ENCODE measurements at regions not wholly inside any gene's neighbourhood (a gene's known extent, or its start where the extent isn't known, plus 50 kb on each side); places are given as distances from the start of the nearest gene placed in this dataset.
"Not testable (repeated sequence)": the region's sequence is repeated elsewhere in the genome, so short reads cannot be mapped to it uniquely, and the experiment has no call there.

DNA sequence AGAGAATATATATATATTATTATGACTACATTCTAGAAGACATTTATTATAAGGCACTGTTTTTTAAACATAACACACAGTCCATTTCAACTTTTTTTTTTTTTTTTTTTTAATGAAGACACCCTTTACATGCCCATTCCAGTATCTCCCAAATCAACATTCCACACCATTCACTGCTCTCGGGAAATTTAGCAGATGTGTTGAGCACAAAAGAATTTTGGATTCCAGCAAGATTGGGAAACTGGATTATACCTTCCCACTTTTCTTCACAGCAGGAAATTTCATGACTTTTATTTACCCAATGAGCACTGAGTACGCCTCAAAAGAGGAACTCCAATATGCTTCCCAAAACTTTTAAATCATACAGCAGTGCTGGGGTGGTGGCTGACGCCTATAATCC is 333.6 kb upstream of the DAB2 start:
- DNase-seq, result no peak

DNA sequence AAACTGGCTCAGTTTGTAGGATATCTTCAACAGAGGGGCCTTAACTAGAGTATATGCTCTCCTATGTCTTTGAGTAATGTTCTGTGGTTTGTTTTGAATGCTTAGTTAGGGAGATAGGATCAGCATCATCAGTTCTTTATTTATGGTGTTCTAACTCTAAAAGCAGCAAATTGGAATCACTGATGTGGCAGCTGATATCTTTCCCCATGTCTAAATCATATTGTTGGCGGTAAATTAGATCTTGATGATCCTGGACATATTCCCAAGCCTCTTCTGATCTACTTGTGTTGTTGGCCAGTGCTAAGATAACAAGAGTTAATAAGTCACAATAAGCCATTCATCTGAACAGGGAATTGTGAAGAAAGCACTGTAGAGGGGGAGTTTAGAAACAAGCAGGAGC is 332.4 kb upstream of the DAB2 start:
- peak in 2 of 3 donors; percentile 34 to 59 for DNase-seq

DNA sequence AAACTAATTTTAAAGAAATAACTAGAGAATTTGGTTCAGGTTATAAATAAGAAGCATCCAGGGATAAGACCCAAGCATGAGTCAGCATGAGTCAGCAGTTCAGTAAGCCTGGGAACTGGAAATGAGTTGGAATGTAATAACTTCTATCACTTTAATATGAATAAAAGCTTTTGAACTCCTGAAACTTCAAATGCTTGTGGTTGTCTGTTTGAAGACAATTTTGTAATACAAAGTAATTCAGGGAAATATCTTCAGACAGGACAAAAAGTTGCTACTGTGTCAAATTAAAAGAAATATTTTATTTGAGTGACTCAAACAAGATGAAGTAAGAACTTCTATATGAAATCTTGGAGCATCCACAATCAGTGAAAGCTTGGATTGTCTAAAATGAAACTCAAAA is 331.2 kb upstream of the DAB2 start:
- DNase-seq, result peak in 2 of 3 donors; percentile 45 to 92

DNA sequence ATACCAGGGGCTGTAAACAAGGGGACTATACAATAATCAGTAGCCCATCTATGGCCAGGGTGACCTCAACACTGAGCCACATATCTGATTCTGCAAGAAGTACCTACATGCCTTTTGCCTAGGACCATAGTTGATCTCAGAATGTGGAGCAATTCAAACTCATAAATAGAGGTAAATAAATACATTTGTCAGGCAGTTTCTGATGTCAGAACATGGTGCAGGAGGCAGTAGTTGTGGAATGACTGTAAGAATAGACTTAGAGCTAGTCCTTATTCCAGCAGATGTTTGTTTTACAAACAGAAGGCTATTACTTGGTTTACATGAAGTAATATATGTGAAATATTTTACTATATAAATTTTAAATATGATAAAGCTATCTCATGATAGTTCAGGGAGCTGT is 330.7 kb upstream of the DAB2 start:
- no peak for DNase-seq

DNA sequence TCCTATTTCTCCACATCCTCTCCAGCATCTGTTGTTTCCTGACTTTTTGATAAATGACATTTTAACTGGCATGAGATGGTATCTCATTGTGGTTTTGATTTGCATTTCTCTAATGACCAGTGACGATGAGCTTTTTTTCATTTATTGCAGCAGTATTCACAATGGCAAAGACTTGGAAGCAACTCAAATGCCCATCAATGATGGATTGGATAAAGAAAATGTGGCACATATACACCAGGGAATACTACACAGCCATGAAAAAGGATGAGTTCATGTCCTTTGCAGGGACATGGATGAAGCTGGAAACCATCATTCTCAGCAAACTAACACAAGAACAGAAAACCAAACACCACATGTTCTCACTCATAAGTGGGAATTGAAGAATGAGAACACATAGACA is 329.0 kb upstream of the DAB2 start:
- DNase-seq, result not testable (repeated sequence)

DNA sequence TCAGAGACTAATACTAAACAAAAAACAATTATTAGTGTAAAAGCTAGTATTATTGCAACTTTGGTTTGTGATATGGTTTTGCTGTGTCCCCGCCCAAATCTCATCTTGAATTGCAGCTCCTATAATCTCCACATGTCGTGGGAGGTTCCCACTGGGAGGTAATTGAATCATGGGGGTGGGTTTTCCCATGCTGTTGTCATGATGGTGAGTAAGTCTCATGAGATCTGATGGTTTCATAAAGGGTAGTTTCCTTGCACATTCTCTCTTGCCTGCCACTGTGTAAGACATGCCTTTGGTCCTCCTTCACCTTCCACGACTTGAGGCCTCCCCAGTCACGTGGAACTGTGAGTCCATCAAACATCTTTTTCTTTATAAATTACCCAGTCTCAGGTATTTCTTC is 325.9 kb upstream of the DAB2 start:
- DNase-seq, result no peak

DNA sequence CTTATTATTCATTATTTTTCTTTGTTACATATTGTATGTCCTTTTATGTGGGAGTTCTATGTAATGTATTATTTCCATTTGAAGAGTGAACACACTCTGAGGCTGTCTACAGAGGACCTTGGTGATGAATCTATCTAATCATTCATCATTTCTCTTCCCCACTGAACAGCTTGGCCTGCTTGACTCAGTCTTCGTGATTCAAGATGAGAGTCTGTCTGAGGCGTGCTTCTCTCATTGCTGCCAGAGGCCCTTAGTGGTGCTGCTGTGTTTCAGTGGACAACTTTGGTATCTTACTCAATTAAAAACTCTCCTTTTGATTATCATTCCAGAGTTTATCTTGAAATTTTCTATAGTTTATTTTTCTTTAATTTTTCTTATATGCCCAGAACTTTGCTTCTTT is 318.1 kb upstream of the DAB2 start:
- no peak for DNase-seq

DNA sequence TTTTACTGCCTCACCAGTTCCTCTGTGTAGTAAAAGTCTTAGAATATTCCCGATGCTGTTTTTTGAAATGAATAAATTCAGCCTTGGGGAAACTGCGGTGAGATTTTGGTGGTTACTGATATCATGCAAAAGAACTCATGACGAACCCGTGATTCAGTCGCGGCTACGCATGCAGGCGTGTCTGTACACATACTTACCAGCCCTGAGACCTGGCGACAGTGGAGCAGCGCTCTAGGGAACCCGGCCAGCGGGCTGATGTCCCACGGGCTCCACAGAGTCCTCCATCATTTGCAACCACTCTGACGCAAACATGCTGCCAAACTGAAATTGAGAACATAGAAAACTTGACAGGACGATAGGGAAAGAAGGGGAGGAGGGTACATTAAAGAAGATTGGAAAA is 315.6 kb upstream of the DAB2 start:
- DNase-seq, result no peak

DNA sequence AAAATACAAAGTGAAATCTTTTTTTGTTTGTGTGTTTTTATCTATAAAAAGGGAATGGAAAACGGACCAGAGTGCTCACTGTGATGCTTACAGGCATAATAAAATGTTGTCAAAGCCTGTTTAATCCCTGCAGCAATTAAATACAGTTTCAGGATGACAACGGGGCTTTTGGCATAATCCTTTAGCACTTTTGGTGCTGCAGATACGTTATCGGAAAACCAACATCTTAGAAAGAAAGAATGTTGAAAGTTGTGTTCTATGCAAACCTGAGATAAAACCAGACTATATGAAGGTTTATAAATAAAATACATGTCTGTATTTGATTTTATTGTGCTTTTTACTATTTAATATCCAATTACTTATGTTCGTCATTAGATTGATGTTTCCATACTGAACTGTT is 307.4 kb upstream of the DAB2 start:
- no peak for DNase-seq

DNA sequence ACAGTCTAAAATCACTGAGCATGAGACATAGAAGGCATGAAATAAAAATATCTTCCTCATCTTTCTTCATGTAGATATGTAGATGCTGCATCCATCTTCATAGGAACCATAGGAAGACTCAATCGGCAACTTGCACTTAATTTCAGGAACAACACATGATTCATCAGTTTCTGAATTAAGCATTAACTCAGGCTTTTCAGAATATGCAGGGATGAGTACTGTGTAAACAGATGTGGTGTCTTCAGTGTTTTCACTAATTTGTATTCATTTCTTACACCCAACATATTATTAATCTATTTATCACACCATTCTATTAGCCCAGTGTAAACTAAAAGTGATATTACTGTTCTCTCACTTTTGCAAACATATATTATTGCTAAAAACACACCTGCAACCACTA is 305.9 kb upstream of the DAB2 start:
- no peak for DNase-seq

DNA sequence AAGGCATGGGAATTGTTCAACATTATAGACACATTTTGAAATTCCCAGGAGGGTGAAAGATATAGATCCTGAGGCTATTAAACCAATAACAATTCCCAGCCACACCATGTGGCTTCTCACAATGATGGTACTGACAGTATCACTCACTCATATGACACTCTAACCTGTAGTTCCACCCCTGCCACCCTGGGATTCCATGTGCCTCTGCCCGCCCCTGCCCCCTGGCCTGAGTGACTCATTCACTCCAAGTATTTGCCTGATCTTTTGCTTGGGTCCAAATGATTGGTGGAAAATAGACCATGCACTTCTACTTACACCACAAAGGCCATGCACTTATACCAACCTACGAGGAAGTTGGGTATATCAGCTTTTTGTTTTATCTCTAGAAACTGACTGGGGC is 305.2 kb upstream of the DAB2 start:
- no peak for DNase-seq

DNA sequence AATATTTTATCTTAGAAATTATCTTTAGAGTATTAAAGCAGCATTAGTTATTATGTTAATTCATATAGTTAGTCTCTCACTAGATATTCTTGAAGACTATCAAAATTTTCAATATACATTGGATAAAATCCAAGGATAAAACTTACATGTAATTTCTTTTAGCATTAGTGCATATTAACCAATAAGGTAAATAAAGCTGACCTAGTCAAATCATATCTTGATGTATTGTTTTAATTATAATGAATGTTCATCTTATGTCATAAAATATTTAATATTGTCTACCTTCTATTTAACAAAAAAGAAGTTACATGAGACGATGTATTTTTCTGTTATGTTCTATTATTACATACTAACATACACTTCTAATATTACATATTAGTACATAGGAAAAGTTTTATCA is 301.7 kb upstream of the DAB2 start:
- DNase-seq, result no peak

DNA sequence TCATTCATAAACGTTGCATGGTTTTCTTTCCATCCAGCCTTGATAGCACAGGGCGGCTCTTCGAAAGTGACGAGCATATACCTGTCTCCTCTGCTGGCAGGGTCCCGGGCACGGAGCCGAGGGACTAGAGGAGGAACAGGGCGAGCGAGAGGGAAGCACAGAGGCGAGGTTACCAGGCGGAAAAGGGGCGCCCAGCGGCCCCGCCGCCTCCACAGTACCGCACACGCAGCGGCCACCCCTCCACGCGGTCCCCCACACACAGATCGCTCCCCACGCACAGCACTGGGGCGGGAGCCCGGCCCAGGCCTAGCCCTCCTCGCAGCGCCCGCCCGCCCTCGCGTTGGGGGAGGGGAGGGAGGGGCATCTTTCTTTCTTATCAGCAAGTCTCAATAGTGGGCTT is 296.6 kb upstream of the DAB2 start:
- DNase-seq, result no peak

DNA sequence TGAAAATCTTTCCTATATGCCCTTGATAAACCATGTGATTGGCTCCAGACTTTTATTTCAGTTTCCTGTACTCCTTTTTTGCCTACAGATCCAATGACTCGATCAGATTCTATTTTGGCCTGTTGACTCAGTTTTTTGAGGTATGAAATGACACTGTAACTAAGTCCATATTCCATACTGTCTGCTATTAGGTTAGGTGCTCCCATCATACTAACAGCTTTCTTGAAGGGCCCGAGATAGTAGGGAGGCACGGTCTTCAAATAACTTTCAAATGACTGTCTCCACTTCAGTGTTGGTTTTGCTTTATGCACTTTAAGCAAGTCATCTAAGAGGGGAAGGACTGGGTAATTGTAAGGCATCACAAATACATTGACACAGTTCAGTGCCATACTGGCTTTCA is 295.4 kb upstream of the DAB2 start:
- DNase-seq, result peak in 1 of 3 donors; percentile 10

DNA sequence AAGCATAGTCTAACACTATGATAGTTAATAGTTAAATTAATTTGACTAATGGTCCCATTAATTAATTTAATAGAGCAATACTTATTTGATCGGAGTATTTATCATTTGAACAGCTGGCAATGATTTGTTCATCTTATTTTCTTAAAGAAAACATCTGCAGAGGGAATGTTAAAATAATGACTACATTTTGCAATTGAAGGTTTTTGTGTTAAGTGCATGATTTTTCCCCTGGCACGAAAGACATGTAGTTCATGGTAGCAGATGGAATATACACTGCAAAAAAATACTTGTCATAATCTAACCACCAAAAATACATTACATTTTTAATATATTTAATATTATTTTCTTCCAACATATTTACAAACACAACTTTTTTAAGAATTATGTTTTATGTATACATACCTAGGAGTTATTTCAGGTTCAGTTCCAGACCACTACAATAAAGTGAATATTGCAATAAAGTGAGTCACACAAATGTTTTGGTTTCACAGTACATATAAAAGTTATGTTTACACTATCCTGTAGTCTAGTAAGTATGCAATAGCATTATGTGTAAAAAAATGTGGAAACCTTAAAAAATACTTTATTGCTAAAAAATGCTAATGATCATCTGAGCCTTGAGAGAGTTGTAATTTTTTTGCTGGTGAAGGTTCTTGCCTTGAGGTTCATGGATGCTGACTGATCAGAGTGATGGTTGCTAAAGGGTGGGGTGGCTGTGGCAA is 292.6 kb upstream of the DAB2 start:
- peak in 2 of 3 donors; percentile 26 to 36 for DNase-seq

DNA sequence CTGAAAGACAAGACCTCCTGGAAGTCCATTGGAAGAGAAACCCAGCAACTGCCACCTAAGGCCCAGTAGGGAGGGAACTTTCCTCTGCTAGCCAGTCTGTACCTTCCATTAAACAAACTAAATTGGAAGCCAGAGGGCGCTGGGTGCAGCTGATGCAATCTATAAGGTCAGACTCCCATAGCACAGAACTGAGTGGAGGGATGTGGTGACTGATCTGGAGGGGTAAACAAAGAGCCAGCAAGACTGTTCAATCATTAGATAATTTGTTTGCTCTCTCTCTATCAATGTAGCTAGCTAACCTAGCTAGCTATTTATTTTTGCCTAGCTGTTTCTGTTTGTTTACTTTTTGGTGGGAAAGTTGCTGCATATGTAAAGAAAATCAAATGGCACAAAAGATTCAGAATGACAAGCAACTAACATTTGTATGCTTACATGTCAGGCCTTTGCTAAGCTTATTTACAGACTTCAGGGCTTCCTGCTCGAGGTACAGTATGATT is 291.8 kb upstream of the DAB2 start:
- peak; percentile 32 to 63 (median 38) for DNase-seq

DNA sequence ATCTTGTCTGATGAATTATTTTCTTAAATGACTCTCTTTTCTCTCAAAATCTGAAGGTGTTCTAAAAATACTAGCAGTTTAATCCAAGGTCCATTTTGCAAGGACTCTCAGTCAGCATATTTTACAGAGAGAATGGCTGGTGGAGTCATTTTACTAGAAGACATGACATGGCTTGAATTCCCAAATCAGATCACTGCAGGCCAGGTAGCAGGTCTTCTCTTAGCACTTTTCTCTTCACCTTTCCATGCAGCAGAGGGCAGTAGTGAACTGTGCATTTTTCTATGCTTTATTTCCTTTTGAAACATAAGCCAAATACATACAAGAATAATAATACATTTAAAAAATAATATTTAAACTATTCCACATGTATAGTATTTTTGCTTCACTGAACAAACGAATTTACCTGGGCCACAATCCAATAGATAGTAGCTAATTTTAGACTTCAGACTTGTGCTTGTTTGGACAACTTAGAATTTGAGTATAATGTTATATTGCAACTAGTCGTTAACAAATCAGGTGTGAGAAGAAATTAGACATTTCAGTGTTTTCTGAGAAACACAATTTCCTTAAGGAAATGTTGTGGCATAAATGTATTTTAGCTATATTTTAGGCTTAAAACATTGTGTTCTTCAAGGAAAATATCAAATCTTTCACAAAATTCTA is 289.4 kb upstream of the DAB2 start:
- peak; percentile 78 to 91 (median 86) for DNase-seq

DNA sequence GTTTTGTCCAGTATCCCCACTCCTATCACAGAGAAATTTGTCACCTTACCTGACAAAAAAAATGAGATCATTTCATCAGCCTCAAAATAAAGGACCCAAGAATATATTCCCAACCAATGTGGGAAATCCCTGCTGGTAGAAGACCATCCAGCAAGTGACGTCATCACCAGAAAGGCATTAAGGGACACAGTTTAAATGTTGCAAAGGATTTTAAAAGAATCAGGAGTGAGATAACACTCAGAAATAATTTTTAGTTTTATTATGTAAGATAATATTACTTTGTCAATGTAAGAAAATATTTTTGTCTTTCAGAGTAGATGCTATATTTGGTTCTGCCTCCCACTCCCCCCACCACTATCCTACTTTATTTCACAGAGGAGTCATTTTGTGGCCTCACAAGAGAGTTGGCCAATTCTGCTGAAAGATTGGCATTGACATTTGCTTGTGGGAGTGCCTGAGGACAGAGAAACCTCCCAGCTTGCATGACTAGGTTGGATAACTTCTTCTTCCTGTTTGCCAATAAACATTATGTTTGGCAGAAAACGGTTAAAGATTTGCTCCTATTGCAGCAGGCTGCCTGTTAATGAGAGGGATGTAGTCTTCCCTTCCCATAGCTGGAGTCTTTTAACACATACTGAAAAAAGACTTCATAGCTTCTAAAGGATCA is 288.6 kb upstream of the DAB2 start:
- DNase-seq, result peak; percentile 43 to 83 (median 61)

DNA sequence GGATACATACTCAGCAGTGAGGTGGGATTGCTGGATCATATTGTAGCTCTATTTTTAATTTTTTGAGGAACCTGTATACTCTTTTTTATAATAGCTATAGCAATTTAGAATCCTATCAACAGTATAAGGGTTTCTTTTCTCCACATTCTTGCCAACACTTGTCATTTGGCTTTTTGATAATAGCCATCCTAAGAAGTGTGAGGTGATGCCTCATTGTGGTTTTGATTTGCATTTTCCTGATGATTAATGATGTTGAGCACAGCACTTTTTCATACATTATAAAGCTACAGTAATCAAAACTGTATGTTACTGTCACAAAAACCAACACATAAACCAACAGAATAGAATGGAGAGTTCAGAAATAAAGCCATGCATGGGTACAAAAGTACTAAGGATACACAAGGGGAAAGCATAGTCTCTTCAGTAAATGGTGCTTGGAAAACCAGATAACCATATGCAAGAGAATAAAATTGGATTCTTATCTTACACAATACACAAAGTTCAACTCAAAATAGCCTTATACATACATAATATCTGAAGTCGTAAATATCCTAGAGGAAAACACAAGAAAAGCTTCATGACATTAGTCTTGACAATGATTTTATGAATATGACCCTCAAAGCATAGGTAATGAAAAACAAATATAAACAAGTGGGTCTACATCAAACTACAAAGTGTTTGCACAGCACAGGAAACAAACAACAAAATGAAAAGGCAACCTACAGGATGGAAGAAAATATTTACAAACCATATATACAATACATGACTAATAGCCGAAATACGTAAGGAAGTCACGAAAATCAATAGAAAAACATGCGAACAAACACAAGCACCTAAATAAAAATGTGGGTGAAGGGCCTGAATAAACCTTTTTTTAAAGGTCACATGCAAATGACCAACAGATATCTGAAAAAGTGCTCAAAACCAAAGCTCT is 287.8 kb upstream of the DAB2 start:
- no peak for DNase-seq

DNA sequence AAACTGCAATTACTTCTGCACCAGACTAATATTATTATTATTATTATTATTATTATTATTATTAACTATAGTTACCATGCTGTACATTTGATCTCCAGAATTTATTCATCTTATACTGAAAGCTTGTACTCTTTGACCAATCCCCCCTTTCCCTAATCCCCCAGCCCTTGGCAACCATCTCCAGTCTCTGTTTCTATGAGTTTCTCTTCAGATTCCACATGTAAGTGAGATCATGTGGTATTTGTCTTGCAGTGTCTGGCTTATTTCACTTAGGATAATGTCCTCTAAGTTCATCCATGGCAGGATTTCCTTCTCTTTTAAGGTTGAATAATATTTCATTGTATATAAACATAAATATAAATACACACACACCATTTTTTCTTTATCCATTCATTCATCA is 287.0 kb upstream of the DAB2 start:
- DNase-seq, result no peak

DNA sequence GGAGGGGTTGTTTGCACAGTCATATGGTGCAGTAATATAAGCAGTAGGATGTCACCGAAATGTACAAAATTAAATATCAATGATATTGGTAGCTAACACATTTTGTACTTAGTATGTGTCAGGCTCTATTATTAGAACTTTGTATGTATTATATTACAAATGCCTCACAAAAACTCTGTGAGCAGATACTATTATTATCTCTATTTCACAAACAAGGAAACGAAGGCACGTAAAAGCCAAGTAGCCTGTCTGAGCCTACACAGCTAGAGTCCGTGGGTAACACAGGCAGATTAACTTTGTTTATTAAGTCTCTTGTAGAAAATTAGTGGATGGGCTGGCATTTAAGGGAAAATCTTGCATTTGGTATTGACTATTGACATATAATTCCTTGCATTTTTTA is 284.3 kb upstream of the DAB2 start:
- DNase-seq, result no peak

DNA sequence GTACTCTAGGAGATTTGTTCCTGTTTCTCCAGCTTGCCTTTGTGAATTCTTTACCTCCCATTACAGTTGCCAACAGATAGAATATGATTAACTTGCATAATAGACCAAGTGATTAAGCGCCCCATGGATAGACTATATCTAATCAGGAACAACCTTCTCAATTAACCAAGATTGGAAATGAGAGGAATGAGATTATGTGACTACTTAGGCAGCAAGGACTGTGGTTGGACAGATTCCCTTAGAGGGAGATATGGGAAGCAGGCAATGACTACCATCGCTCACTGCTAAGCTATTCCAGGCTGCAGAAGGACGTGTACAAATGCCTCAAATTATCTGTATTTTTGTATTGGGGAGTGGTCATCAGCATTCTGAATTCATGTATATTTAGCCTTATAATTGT is 278.1 kb upstream of the DAB2 start:
- no peak for DNase-seq
